Dedifferentiated amniotic fluid mesenchymal stem cell (primary cell): ENCODE measurements at regions not wholly inside any gene's neighbourhood (a gene's known extent, or its start where the extent isn't known, plus 50 kb on each side); places are given as distances from the start of the nearest gene placed in this dataset.

Source experiments
- DNase-seq: peaks from one replicate; pipeline ENCODE4 v3.0.0-alpha.2; 2016; ENCODE audit errors: extremely low spot score

DNA sequence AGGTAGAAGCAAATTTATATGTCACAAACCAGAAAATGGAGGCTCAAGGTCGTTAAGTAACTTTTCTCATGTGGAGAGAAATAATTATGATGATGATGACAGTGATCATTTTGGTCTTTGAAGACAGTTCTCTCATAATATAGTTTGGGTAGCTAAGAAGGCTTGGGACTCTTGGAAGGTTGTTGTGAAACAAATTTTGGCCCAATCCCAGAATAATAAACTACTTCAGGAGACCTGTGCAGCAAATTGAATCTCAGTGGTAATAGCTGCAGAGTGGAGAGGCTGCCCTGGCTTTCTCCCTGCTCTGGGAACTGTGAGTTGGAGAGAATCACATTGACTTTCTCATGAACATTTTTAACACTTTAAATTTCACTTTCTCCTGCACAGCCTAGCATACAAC, 217.2 kb upstream of the BOD1L1 start:
- DNase-seq: no peak

DNA sequence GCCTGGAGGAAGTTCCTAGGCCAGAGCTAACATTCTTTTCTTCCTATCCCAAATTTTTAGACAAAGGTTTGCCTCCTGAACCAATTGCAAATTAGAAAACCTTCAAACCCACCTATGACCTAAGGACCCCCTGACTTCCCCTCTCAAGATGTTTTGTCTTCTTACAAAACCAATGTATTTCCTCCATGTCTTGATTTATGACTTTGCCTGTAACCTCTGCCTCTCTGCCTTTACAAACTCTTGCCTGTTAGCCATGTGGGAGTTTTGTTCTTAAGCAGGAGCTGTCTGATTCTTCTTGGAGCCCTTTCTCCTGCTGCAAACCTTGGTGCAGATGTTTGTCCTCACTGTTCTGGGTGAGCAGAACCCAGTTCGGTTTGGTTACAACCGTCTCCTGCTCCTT, 222.3 kb upstream of the BOD1L1 start:
- DNase-seq: no peak

DNA sequence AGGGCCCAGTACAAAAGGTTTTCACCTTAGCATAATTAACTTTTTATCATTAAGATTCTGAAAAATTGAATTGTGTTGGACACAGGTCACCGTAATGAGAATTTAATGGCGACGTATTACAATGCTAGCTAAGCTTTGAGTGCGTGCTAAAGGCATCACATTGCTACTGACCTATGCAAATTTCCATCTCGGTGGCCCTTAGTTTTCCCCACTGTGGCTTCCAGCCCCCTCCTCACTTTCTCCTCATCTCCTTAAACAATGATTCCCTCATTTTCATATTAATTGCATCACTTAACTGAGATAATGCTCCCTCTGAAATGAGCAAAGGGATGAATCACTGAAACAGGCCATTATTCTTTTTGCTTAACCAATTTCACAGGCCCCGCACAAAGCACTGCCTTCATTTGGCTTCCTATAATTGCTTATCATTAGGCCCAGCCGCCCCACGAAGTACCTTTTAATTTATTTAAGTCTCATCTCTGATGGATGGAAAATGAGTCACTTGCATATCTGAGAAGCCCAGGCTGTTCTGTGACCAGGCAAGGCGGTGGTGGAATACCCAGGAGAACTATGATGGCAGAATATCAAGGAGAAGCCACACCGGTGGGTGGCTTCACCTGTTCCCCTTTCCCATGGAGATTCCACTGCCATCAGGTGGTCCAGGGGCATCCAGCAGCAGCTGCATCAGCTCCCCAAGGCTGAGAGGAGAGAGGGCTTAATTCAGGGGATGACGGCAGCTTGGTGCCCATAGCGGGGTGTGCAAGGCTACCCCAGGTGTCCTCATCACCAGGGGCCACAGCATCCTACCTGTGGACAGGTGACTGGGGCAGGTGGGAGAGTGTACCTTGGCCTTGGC, 223.8 kb upstream of the BOD1L1 start:
- no peak for DNase-seq

DNA sequence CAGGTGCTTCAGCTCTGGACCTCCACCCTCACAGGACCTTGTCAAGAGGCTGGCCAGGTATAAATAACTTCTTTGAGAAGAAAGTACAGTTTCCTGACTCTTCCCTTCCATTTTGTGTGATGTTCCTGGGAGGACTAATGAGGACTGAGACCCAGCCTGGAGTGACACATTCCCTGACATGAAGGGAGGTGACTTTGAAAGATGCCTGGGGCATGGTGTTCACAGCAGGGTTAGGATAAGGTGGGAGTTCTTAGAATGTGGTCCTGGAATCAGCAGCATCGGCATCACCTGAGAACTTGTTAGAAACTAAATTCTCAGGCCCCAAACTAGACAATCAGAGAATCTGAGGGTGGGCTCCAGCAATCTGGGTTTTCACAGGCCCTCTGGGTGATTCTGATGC, 224.9 kb upstream of the BOD1L1 start:
- no peak for DNase-seq

DNA sequence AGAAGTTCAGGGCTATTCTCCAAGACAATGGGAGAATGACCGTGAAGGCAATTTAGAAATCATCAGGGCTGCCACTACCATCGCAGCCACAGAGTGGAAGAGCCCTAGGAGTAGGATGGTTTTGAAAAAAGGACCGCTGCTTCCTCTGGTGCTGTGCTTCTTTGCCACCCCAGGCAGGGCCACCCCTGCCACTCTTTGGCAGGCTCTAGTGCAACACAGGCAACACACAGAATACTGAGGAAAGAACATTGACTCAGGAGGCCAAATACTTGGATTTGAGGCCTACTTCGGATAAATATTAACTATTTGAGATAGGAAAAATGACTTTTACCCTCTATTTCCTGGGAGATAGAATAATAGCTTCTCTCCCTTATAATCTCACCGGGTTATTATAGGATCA, 228.9 kb upstream of the BOD1L1 start:
- no peak for DNase-seq

DNA sequence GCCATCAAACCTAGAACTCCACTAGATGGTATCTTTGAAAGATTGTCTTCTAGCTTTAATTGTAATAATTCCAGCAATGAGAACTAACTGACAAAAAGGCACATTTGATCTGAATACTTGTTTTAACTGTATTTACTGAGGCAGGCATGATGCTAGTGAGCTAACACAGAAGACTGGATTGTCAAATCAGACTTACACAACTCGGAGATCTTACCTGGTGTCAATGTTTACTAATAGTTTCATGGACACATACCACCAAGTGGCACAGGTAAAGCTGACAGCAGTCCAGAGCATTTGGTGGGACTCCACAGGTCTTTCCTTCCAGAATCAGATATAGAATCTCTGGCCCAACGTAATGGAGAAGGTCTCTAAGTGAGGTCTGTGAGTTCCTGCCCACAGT, 229.9 kb upstream of the BOD1L1 start:
- DNase-seq: no peak

DNA sequence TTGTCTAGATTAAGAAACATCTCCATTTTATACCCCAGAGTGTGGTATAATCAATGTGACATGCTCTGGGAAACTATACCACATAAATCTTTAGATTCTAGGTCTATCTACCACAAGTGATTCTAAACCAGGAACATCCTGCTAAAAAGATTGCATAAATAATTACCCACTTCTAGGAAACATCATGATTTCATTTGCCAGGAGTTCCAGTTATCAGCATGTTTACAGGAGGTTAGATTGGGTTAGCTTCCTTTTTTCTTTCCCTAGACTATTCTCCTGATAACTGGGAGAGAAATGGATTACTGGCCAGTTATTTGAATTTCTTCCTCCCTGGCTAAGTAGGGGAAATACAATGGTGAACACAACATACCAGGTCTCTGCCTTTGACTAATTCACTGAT, 230.3 kb upstream of the BOD1L1 start:
- no peak for DNase-seq

DNA sequence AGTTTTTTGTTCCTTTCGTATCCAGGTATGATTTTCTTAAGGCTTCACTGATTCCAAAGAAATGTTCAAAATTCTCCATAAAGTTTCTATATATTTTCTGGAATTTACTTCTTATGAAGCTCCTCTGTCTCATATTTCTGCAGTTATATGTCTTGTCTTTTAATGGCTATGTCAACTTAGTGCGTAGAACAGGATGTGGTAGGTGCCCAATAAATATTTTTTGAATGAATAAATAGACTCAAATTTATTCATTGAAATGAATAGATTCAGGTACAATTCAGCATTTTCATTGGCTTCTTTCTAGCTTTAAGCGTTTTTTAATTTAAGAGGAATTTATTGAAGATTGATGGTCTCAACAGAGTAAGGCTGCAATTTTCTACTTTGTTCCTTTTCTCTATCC, 231.9 kb upstream of the BOD1L1 start:
- DNase-seq: no peak

DNA sequence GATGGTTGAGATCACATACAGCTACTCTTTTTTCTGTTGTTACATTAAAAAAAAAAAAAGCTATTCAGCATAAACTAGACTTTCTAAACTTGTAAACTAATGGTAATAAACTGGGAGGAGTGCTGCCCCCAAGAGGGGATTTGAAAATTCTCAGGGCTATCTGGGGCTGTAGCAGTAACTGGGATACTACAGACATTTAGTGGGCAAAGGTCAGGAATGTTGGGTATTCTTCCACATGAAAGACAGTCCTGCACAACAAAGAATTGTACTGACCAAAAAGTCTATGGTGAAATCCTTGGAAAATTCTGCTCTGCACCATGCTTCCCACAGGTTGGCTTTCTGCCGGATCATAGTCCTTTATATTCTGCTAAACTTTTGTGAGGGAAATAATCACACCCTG, 232.6 kb upstream of the BOD1L1 start:
- no peak for DNase-seq

DNA sequence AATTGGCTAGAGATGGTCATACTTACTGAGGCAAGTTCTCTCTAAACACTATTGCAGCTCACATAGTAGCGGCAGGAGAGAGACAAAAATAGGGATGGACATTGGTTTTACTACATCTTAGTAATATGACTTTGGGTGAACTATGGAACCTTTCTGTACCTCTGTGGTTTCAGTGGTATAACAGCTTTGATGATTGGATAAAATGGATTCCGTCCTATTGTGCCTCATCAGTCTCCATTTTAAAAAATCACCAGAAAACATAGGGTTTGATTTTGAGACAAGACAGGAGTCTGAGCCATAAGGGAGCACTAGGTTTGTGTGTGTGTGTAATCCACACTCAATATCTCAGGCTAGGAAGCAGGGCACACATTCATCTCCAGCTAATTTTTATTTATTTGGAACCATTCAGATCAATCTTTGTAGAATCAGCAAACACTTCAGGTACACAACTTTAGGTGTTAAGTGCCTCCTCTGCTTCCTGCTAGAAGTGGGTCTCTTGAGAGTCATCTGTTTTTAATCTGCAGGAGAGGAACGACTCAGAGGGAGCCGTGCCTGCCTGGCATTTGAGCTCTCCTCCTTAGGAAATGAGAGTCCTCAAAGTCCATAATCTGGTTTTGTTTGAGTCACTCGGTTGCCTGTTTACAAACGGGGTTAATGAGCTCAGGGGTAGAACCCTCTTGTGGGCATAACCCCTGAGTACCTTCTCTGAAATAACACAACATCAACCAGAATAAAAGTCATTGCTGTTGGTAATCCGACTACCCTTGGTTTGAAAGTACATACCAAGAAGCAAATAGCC, 238.5 kb upstream of the BOD1L1 start:
- no peak for DNase-seq

DNA sequence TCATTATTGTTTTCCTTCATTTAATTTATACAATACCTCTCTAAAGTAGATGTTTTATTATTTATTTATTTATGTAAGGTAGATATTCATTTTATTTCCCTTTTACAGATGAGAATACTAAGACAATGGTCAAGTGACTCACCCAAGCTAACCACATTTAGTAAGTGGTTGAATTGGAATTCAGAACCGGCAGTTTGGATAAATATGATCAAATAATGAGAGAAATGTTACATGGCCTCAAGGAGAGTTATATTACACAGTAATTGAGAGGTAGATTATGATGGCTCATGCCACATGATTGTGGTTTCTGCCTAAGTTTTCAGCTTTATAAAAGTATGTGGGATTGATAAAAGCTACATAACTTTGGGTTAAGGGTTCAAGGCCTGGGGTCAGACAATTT, 239.4 kb upstream of the BOD1L1 start:
- no peak for DNase-seq

DNA sequence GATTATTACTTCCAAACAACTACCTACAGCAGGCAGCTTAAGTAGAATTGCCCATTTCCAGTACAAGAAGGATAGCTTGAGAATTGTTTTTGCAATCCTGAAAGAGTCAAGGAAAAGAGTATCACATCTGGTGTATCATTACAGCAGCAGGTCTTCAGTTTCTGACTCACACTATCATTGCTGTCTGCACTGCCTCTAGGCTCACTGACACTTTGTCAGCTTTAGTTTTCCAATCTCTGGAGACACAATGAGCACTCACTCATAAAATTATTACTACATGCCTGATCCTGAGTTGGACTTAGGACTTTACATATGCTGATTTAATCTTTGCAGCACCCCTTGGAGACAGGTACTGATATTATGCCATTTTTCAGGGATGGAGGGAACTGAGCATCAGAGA, 244.6 kb upstream of the BOD1L1 start:
- DNase-seq: no peak

DNA sequence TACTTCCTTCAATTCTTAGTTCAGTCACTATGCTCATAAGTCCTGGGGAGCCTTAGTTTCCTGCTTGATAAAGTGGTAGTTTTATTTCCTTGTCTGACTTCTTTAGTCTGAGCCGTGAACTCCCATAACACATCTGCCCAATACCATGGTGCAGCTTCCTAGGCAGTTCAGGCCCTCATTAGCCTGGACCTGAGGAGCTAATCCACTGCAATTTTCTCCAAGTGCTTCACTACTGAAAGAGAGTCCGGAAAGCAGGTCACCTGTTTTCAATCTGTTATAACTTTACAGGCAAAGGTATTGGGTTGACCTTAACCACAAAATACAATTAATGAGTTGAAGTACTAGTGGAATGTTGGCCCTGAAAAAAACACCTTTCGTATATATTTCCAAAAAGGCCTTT, 245.4 kb upstream of the BOD1L1 start:
- no peak for DNase-seq

DNA sequence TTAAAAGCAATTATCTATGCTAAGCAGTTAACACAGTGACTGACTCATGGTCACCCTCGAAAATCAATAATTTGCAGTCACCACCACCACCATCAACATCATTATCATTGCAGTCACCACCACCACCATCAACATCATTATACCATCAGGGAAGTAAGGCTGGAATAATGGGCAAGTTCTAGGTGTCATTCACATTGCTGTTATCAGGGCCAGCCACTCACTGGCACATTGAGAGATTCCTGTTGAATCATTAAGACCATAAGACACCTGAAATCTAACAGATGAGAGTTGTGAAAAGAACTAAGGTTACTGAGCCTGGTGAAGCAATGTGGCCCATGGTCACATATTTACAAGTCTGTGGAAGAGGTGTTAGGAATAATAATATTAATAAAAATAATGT, 247.7 kb upstream of the BOD1L1 start:
- DNase-seq: no peak

DNA sequence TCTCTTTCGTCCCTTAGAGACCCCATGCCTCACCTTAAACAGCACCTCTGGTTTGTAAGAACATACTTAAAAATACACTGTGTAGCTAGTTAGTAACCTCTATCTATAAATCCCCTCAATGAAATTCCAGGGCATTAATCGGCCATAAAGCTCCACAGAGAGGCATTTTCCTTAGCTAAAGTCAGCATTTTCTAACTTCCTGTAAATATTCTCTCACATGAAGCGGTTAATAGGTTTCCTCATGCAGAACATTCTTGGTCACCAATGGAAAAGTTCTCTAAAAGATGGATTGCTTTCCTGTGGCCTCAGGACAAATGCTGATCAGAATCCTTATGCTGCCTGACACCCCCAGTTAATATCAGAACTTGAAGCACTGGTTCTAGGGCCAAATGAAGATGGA, 248.6 kb upstream of the BOD1L1 start:
- DNase-seq: no peak

DNA sequence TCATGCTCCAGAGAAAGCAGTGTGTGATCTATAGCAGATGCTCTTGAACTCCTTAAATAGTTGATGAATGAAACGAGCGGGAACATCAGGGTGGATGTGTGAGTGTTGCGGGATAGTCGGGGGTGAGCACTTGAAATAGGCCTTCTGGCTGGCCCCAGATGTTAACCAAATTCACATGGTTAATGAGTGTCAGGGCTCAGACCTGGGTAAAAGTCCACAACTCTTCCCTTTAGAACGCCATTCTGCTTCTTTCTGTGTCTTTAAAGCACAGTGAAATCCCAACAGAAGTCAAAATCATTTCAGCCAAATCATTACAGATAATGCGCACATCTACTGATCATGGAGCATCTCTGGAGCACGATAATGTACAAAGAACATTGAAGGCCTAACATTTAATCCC, 249.4 kb upstream of the BOD1L1 start:
- no peak for DNase-seq

DNA sequence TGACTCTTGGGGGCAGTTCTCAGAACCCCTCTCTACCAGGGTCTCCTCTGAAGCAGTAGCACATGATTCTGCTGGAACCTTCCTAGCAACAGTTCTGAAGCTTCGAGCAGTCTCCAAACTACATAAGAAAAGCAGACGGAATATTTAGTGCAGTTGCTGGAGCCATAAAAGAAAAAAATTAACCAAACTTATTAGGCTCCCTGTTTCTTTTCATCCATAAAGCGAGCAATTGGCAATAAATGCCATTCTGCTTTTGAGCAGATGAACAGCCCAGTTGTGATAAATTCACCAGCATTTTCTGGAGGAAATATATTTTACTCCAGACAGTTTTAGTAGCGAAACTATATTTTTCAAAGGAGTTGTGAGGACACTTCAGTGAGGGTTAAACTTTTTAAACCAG, 250.1 kb upstream of the BOD1L1 start:
- DNase-seq: no peak

DNA sequence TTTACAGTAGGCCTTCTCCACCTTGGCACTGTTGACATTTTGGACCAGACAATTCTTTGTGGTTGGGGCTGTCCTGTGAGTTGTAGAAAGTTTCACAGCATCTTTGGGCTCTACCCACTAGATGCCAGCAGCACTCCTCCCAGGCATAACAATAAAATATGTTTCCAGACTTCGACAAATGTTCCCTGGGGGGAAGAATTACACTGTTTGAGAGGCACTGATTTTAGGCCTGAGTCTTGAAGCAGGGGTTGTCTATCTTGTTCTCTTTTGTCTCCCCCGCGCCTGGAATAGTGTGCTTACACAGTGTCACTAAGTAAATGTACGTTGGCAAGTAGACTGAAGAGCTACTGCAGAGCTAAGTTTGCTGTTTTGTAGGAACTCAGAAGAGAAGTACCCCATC, 254.4 kb upstream of the BOD1L1 start:
- DNase-seq: peak; percentile 42

DNA sequence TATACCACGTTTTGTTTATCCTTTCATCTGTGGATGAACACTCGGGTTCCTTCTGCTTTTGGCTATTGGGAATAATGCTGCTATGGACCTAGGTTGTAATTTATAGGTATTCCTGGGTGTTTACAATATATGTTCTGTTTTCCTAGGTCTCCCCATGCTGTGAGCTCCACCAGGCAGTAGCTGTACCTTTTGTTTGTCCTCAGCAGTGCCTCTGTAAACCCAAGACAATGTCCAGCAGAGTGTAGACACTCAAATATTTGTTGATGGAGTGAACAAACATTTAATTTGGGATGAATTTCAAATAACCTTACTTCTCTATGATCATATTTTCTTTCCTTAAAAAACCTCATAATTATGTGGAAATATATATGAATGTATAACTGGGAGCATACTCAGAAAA, 259.5 kb upstream of the BOD1L1 start:
- no peak for DNase-seq

DNA sequence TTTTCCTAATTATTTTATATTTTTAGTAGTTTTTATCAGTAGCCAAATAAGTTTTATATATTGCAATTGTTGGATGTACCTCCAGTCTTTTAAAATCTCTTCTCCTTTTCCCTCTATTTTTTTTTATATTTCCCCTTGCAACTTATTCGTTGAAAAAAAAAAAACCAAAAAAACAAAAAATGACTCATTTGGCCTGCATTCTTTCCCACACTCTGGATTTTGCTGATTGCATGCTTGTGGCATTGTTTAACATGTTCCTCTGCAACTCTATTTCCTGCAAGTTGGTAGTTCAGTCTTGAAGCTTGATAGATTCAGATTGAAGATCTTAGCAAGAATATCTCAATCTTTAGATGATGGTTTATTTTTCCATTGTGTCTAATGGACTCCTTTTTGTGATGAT, 260.6 kb upstream of the BOD1L1 start:
- DNase-seq: peak; percentile 84

DNA sequence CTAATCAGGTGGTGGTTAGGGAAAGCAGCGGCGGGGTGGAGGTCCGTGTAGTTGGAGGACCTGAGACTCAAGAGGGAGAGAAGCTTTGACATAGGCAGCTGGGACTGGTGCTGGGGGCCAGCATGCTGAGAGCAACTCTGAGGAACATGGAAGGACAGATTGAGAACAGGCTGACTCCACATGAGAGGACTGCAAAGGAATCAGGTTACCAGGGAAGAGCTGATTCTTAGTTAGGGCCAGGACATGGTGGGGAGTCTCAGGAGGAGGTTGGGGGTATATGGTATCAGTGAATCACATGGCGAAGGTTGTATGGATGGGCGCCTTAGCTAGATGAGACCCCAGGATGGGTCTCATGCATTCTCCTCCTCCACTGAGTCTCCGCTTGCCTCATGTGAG, 264.0 kb upstream of the BOD1L1 start:
- DNase-seq: no peak

DNA sequence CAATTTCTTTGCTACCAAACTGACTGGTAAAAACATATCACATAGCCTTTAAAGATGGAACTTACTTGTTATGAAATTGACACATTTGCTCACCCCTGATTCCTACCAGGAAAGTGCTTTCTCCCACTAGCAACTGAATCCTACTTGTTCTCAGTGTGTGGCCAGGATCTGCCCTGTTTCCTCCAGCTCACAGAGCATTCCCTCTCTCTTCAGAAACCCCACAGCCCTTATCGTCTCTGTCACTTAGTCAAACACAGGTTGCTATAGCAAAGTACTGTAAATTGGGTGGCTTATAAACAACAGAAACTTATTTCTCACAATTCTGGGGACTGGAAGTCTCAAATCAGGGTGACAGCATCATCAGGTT, 265.2 kb upstream of the BOD1L1 start:
- DNase-seq: peak; percentile 51

DNA sequence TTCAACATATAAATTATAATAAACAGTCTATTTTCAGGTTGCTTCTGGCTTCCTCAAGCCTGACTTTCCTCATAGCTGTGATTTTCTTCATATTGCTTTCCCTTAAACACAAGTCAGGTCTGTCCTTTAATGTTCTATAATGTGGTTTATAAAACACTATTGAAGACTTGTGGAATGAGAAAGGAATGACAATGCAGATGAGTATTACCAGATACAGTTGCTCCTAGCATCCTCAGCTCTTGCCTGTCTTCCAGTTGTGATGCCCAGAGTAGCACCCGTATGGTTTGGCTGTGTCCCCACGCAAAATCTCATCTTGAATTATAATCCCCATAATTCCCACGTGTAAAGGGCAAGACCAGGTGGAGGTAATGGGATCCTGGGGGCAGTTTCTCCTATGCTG, 265.7 kb upstream of the BOD1L1 start:
- no peak for DNase-seq

DNA sequence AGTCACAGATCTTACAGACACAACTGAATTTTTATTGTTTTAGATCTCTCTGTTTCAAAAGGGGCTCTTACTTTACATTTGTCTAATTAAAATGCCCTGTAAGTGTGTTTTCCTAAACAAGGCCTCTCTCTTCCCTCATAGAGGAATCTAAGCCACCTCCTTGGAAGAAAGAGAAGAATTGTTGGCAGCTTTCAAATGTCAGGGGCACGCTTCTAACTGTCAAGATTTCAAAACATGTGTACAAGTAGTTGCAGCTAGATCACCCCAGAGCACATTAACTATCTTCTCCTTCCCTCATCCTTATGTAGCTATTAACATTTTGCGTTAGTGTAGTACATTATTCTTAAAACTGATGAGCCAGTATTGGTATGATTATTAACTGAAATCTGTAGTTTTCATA, 266.5 kb upstream of the BOD1L1 start:
- no peak for DNase-seq
